Astrocyte (in vitro differentiated cells and primary cell): ENCODE measurements at regions not wholly inside any gene's neighbourhood (a gene's known extent, or its start where the extent isn't known, plus 50 kb on each side); places are given as distances from the start of the nearest gene placed in this dataset.

Experiments used
- CTCF ChIP-seq: IDR thresholded peaks from 2 replicates; pipeline ENCODE4 v1.5.1; 2011; ENCODE audit warnings: low read depth, mild to moderate bottlenecking, inconsistent platforms, low read length, moderate library complexity; ENCODE audit not compliant: insufficient read depth
- EZH2 ChIP-seq: IDR thresholded peaks from 2 replicates; pipeline ENCODE4 v1.6.1; 2012; ENCODE audit warnings: mild to moderate bottlenecking, low read length, inconsistent platforms; ENCODE audit not compliant: insufficient read depth

DNA sequence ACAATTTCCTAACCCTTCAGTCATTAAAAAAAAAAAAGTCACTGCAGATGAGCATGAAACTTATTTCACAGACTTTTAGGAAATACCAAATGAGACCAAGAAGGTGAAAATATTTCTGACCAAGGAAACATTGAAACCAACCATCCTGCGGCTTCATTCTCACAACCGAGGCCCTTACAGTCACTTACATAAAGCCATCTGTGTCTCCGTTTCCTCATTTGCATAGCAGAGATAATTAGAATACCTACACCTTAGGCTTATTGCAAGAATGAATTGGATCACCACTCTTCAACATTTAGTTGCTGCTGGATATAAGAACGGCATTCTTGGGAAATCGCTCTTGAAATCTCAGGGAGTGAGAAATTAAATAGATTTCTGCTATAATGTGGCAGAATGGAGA is 356.2 kb downstream of the HS3ST1 start:
- TF ChIP-seq CTCF, result no peak
- TF ChIP-seq EZH2, result no peak
